ENCODE measurements at regions not wholly inside any gene's neighbourhood (a gene's known extent, or its start where the extent isn't known, plus 50 kb on each side); places are given as distances from the start of the nearest gene placed in this dataset.

- Histone ChIP-seq H3F3A (ENCODE audit: control insufficient read depth, insufficient read depth) (no peaks in the 10 kb centered on the region), H4K20me1 (ENCODE audit: control insufficient read depth, insufficient read depth, low read depth, low read length) (no peaks in the 10 kb centered on the region), H3K4me3 (ENCODE audit: low read length) (no peak overlapping the region), H3K9me3 (ENCODE audit: control insufficient read depth, insufficient read depth, low read length) (no peaks in the 10 kb centered on the region), H3K79me2 (ENCODE audit: control insufficient read depth, low read length) (no peaks in the 10 kb centered on the region), H3K27ac (ENCODE audit: low read depth, low read length) (no peak overlapping the region), H3K27me3 (ENCODE audit: control insufficient read depth, low read length) (peaks cover 7% of the 10 kb centered on the region; the same call in 1 of the 2 replicates), H3K36me3 (ENCODE audit: control insufficient read depth, low read length) (no peaks in the 10 kb centered on the region), H3K4me2 (ENCODE audit: low read length) (no peak overlapping the region), H3K4me1 (ENCODE audit: control insufficient read depth, low read length) (no peaks in the 10 kb centered on the region), H3K9me2 (replicated peaks; ENCODE audit: control insufficient read depth, low read length) (no peaks in the 10 kb centered on the region)
- TF ChIP-seq CTCF (IDR thresholded peaks at IDR 0.05; ENCODE audit: low read depth, low read length, poor library complexity, severe bottlenecking) (no peak), EZH2phosphoT487 (IDR thresholded peaks at IDR 0.05; ENCODE audit: borderline replicate concordance, low read length) (no peak)
These were observed 223.0 kb downstream of the TANC2 start for GRCh38 chr17:63189082-63189481.

GRCh38 chr17:63189930-63190329 is 223.9 kb downstream of the TANC2 start:
- TF ChIP-seq CTCF (IDR thresholded peaks at IDR 0.05; ENCODE audit: low read depth, low read length, poor library complexity, severe bottlenecking): no peak
- TF ChIP-seq EZH2phosphoT487 (IDR thresholded peaks at IDR 0.05; ENCODE audit: borderline replicate concordance, low read length): no peak
- H3K79me2 ChIP-seq (ENCODE audit: control insufficient read depth, low read length): no peaks in the 10 kb centered on the region
- no peaks in the 10 kb centered on the region for H3K9me2 ChIP-seq (replicated peaks; ENCODE audit: control insufficient read depth, low read length)
- no peaks in the 10 kb centered on the region for H4K20me1 ChIP-seq (ENCODE audit: control insufficient read depth, insufficient read depth, low read depth, low read length)
- peaks cover 7% of the 10 kb centered on the region; the same call in 1 of the 2 replicates for H3K27me3 ChIP-seq (ENCODE audit: control insufficient read depth, low read length)
- no peaks in the 10 kb centered on the region for H3K36me3 ChIP-seq (ENCODE audit: control insufficient read depth, low read length)
- no peak overlapping the region for H3K4me3 ChIP-seq (ENCODE audit: low read length)
- no peaks in the 10 kb centered on the region for H3F3A ChIP-seq (ENCODE audit: control insufficient read depth, insufficient read depth)
- no peaks in the 10 kb centered on the region for H3K9me3 ChIP-seq (ENCODE audit: control insufficient read depth, insufficient read depth, low read length)
- no peak overlapping the region for H3K4me2 ChIP-seq (ENCODE audit: low read length)
- H3K27ac ChIP-seq (ENCODE audit: low read depth, low read length): no peak overlapping the region
- H3K4me1 ChIP-seq (ENCODE audit: control insufficient read depth, low read length): no peaks in the 10 kb centered on the region

- Histone ChIP-seq H3K4me3 (ENCODE audit: low read length) (no peak overlapping the region), H3K27me3 (ENCODE audit: control insufficient read depth, low read length) (peaks cover 7% of the 10 kb centered on the region; the same call in 1 of the 2 replicates), H3K27ac (ENCODE audit: low read depth, low read length) (no peak overlapping the region), H3K4me1 (ENCODE audit: control insufficient read depth, low read length) (no peaks in the 10 kb centered on the region), H3K9me2 (replicated peaks; ENCODE audit: control insufficient read depth, low read length) (no peaks in the 10 kb centered on the region), H3K36me3 (ENCODE audit: control insufficient read depth, low read length) (no peaks in the 10 kb centered on the region), H3K79me2 (ENCODE audit: control insufficient read depth, low read length) (no peaks in the 10 kb centered on the region), H3K4me2 (ENCODE audit: low read length) (no peak overlapping the region), H4K20me1 (ENCODE audit: control insufficient read depth, insufficient read depth, low read depth, low read length) (0 out of 2 replicates have a peak, but pooled peaks cover 3% of the 10 kb centered on the region), H3F3A (ENCODE audit: control insufficient read depth, insufficient read depth) (no peaks in the 10 kb centered on the region), H3K9me3 (ENCODE audit: control insufficient read depth, insufficient read depth, low read length) (no peaks in the 10 kb centered on the region)
- no peak for TF ChIP-seq EZH2phosphoT487 (IDR thresholded peaks at IDR 0.05; ENCODE audit: borderline replicate concordance, low read length)
- no peak for TF ChIP-seq CTCF (IDR thresholded peaks at IDR 0.05; ENCODE audit: low read depth, low read length, poor library complexity, severe bottlenecking)
These were observed 224.9 kb downstream of the TANC2 start for GRCh38 chr17:63190821-63191370.
